ENCODE measurements at regions not wholly inside any gene's neighbourhood (a gene's known extent, or its start where the extent isn't known, plus 50 kb on each side); places are given as distances from the start of the nearest gene placed in this dataset.
A peak's percentile ranks its signal among the peaks of the same experiment; 100 is the strongest.

- no peak for DNase-seq (ENCODE audit: low read depth in 1 of 2, low spot score in 1 of 2)
- Histone ChIP-seq H3K27me3 (no peaks in the 10 kb centered on the region), H3K36me3 (no peaks in the 10 kb centered on the region), H3K9me3 (ENCODE audit: low read depth) (no peaks in the 10 kb centered on the region), H3K27ac (no peak overlapping the region), H3K4me1 (ENCODE audit: low read depth) (peaks cover 10% of the 10 kb centered on the region), H3K4me3 (no peak overlapping the region)
- TF ChIP-seq CTCF (IDR thresholded peaks at IDR 0.05; ENCODE audit: low read depth, low read length): no peak
Measured at GRCh38 chr2:149871091-149871885, 283.7 kb upstream of the MMADHC start.

DNA sequence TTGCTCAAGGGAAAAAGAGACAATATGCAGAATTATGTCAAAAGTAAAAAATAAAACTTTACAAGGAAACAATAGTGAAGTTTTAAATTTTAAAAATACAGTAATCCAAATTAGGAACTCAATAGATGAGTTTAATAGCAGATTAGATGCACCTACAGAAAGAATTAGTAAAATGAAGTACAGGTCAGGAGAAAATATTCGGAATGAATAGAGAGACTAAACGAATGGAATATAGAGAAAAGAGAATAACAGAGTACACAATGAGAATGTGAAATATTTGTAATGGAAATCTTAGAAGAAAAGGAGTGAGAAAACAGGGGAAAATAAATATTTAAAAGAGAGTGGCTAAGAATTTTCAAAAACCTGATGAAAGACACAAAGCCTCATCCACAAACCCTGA lies 275.7 kb upstream of the MMADHC start:
- H3K4me1 ChIP-seq (ENCODE audit: low read depth): peaks cover 5% of the 10 kb centered on the region
- no peaks in the 10 kb centered on the region for H3K36me3 ChIP-seq
- H3K4me3 ChIP-seq: no peak overlapping the region
- no peak for TF ChIP-seq CTCF (IDR thresholded peaks at IDR 0.05; ENCODE audit: low read depth, low read length)
- DNase-seq (ENCODE audit: low read depth in 1 of 2, low spot score in 1 of 2): no peak
- H3K9me3 ChIP-seq (ENCODE audit: low read depth): no peaks in the 10 kb centered on the region
- H3K27me3 ChIP-seq: no peaks in the 10 kb centered on the region
- no peak overlapping the region for H3K27ac ChIP-seq

- Histone ChIP-seq H3K27me3 (no peaks in the 10 kb centered on the region), H3K27ac (no peak overlapping the region), H3K9me3 (ENCODE audit: low read depth) (no peaks in the 10 kb centered on the region), H3K36me3 (no peaks in the 10 kb centered on the region), H3K4me1 (ENCODE audit: low read depth) (peaks cover 11% of the 10 kb centered on the region), H3K4me3 (no peak overlapping the region)
- TF ChIP-seq CTCF (IDR thresholded peaks at IDR 0.05; ENCODE audit: low read depth, low read length): no peak
- peak in 1 of 2 donors; percentile 23 for DNase-seq (ENCODE audit: low read depth in 1 of 2, low spot score in 1 of 2)
Measured at GRCh38 chr2:149861034-149861433, 273.5 kb upstream of the MMADHC start.

DNA sequence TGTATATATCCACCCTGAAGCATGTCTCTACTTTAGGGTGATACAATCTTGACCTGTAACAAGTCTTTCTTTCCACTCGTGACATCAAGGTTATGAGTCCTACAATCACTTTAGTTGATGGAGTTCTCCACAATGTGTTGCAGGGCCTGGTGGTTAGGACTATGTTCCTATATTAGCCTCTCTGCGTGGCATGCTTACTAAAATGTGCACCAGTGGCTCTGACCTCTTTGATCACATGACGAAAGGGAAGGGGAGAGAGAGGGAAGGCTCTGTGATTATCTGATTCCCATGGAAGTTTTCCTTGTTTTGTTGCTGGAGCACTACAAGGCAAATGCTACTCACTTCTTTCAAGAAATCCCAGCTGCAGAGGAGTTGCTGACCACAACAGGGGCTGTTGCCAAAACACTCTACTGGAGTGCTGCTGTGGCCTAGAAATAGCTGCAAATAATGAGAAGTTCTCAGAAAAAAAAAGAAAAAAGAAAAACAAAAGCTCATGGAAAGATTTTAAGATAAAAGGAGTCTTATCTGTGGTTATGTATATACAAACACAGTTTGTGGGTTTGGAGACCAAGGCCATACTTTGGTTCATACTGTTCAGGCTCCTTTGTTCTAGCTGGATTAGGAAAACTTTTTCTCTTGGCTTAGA lies 272.8 kb upstream of the MMADHC start:
- Histone ChIP-seq H3K36me3 (no peaks in the 10 kb centered on the region), H3K9me3 (ENCODE audit: low read depth) (no peaks in the 10 kb centered on the region), H3K4me3 (no peak overlapping the region), H3K4me1 (ENCODE audit: low read depth) (peaks cover 11% of the 10 kb centered on the region), H3K27ac (no peak overlapping the region), H3K27me3 (no peaks in the 10 kb centered on the region)
- no peak for TF ChIP-seq CTCF (IDR thresholded peaks at IDR 0.05; ENCODE audit: low read depth, low read length)
- peak in 1 of 2 donors; percentile 97 for DNase-seq (ENCODE audit: low read depth in 1 of 2, low spot score in 1 of 2)

- no peaks in the 10 kb centered on the region for H3K27me3 ChIP-seq
- no peaks in the 10 kb centered on the region for H3K36me3 ChIP-seq
- peaks cover 11% of the 10 kb centered on the region for H3K4me1 ChIP-seq (ENCODE audit: low read depth)
- H3K27ac ChIP-seq: no peak overlapping the region
- no peak for TF ChIP-seq CTCF (IDR thresholded peaks at IDR 0.05; ENCODE audit: low read depth, low read length)
- peak in 1 of 2 donors; percentile 46 for DNase-seq (ENCODE audit: low read depth in 1 of 2, low spot score in 1 of 2)
- no peak overlapping the region for H3K4me3 ChIP-seq
- no peaks in the 10 kb centered on the region for H3K9me3 ChIP-seq (ENCODE audit: low read depth)
Measured at GRCh38 chr2:149858901-149859634, 271.5 kb upstream of the MMADHC start.
